ENCODE measurements at regions not wholly inside any gene's neighbourhood (a gene's known extent, or its start where the extent isn't known, plus 50 kb on each side); places are given as distances from the start of the nearest gene placed in this dataset.

GRCh38 chr6:44652547-44652946 is 265.0 kb downstream of the CDC5L start:
- Histone ChIP-seq H4K8ac (replicated peaks; ENCODE audit: insufficient read length, low read depth, low read length) (no peak overlapping the region), H4K91ac (ENCODE audit: insufficient read length, low read depth, low read length) (no peak overlapping the region), H3K9me3 (ENCODE audit: control insufficient read depth, low read depth, low read length) (no peaks in the 10 kb centered on the region), H3K18ac (ENCODE audit: insufficient read length, low read depth, low read length) (no peak overlapping the region), H2BK120ac (ENCODE audit: low read depth, low read length, poor library complexity, severe bottlenecking) (no peak overlapping the region), H2BK5ac (ENCODE audit: insufficient read length, low read length) (no peak overlapping the region), H3K23me2 (ENCODE audit: insufficient read length, low read depth, low read length, poor library complexity, severe bottlenecking) (no peaks in the 10 kb centered on the region), H3K56ac (ENCODE audit: insufficient read length, low read depth, low read length) (no peak overlapping the region), H3K27me3 (ENCODE audit: insufficient read depth, low read length) (no peaks in the 10 kb centered on the region), H2BK15ac (ENCODE audit: low read depth, low read length) (no peak overlapping the region), H3K4me1 (ENCODE audit: insufficient read depth, low read length) (0 out of 2 replicates have a peak, but pooled peaks cover 2% of the 10 kb centered on the region), H3K23ac (ENCODE audit: insufficient read length, low read depth, low read length) (no peak overlapping the region), H2AK5ac (ENCODE audit: insufficient read length, low read length) (no peak overlapping the region), H4K20me1 (ENCODE audit: control insufficient read depth, insufficient read depth, insufficient read length) (no peaks in the 10 kb centered on the region), H4K5ac (ENCODE audit: insufficient read length, low read depth, low read length) (no peak overlapping the region), H3K14ac (ENCODE audit: insufficient read depth, low read length) (no peak overlapping the region), H2BK20ac (ENCODE audit: low read depth, low read length, poor library complexity, severe bottlenecking) (no peak overlapping the region), H3K27ac (ENCODE audit: insufficient read length, low read depth, low read length) (no peak overlapping the region), H3K9ac (ENCODE audit: extremely low read depth, insufficient read length, low read length) (no peak overlapping the region), H3K79me1 (ENCODE audit: insufficient read depth, low read depth, low read length, poor library complexity, severe bottlenecking) (no peaks in the 10 kb centered on the region), H3K79me2 (ENCODE audit: insufficient read depth, low read length) (no peaks in the 10 kb centered on the region), H2BK12ac (ENCODE audit: insufficient read length, low read depth, low read length) (no peak overlapping the region), H3K4ac (ENCODE audit: low read depth, low read length) (no peak overlapping the region), H2AFZ (ENCODE audit: low read length) (no peak overlapping the region), H3T11ph (ENCODE audit: low read length) (no peak overlapping the region), H3K4me2 (ENCODE audit: insufficient read depth, insufficient read length, low read length) (no peak overlapping the region)
- DNase-seq, result no peak
- Mint-ChIP-seq H3K27me3 (ENCODE audit: low read depth) (peaks cover 5% of the 10 kb centered on the region), H3K4me3 (no peak overlapping the region), H3K27ac (no peak overlapping the region), H3K9me3 (no peaks in the 10 kb centered on the region), H3K4me1 (peaks cover 19 to 24% of the 10 kb centered on the region in 2 experiments), H3K36me3 (ENCODE audit: insufficient read depth in 1 of 3, low read depth in 3 of 3) (no peaks in the 10 kb centered on the region)
- WGBS (ENCODE audit: extremely low coverage, insufficient read length, low lambda C conversion rate), result no CpG with 5 or more reads among the region's 1 CpG
- no peak for TF ChIP-seq CTCF (conservative IDR thresholded peaks at IDR 0.05)

All from H9 (cell line).